NT2/D1 (cell line): ENCODE measurements at regions not wholly inside any gene's neighbourhood (a gene's known extent, or its start where the extent isn't known, plus 50 kb on each side); places are given as distances from the start of the nearest gene placed in this dataset.

ENCODE experiments used
- DNase-seq: peaks from one replicate; pipeline ENCODE4 v3.0.0-alpha.2; 2011; ENCODE audit warnings: low read depth, low spot score
- H3K27me3 ChIP-seq: 2 replicates; pipeline ENCODE4 v1.6.0; 2011; ENCODE audit warnings: mild to moderate bottlenecking; ENCODE audit not compliant: insufficient read length, insufficient read depth
- H3K36me3 ChIP-seq: 2 replicates; pipeline ENCODE4 v1.6.1; 2011; ENCODE audit warnings: mild to moderate bottlenecking, low read length, mixed read lengths; ENCODE audit not compliant: insufficient read depth, insufficient read length
- H3K4me1 ChIP-seq: 2 replicates; pipeline ENCODE4 v1.5.1; 2011; ENCODE audit not compliant: insufficient read depth, insufficient read length
- H3K4me3 ChIP-seq: 2 replicates; pipeline ENCODE4 v1.5.1; 2011; ENCODE audit warnings: low read depth; ENCODE audit not compliant: insufficient read length
- H3K9ac ChIP-seq: 2 replicates; pipeline ENCODE4 v1.6.0; 2011; ENCODE audit warnings: low read depth; ENCODE audit not compliant: insufficient read length
- H3K9me3 ChIP-seq: 2 replicates; pipeline ENCODE4 v1.5.1; 2011; ENCODE audit warnings: mild to moderate bottlenecking, low read length; ENCODE audit not compliant: insufficient read depth
- SUZ12 ChIP-seq: IDR thresholded peaks from 2 replicates; pipeline ENCODE4 v1.6.1; 2011; ENCODE audit not compliant: insufficient read length, insufficient read depth; ENCODE audit errors: extremely low read depth
- YY1 ChIP-seq: IDR thresholded peaks from 2 replicates; pipeline ENCODE4 v1.6.1; 2011; ENCODE audit not compliant: insufficient read length, insufficient read depth
- ZNF274 ChIP-seq: IDR thresholded peaks from 2 replicates; pipeline ENCODE4 v1.6.1; 2011; ENCODE audit warnings: mild to moderate bottlenecking, low read depth, low read length

DNA sequence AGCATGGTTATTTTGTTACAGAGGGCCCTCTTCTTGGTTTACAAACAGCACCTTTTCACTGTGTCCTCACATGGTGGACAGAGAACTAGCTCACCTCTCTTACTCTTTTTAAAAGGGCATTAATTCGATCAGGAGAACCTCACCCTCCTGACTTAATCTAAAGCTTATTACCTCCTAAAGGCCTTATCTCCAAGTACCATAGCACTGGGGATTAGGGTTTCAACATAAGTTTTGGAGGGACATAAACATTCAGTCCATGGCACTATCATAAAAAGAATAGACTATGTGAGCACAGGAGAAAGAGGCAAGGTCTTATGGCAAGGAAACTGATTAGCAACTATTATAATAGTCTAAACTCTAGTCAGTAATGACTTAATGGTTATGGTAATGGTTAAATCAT, 736.2 kb upstream of the ADGRB3 start:
- Histone ChIP-seq H3K9me3 (no peaks in the 10 kb centered on the region), H3K4me1 (no peaks in the 10 kb centered on the region), H3K27me3 (no peaks in the 10 kb centered on the region), H3K36me3 (no peaks in the 10 kb centered on the region), H3K9ac (no peak overlapping the region), H3K4me3 (no peak overlapping the region)
- DNase-seq, result no peak
- TF ChIP-seq SUZ12 (no peak), ZNF274 (no peak), YY1 (no peak)

GRCh38 chr6:67897998-67898607, 737.0 kb upstream of the ADGRB3 start:
- TF ChIP-seq YY1, result no peak
- no peak for TF ChIP-seq ZNF274
- TF ChIP-seq SUZ12, result no peak
- H3K4me1 ChIP-seq, result no peaks in the 10 kb centered on the region
- no peak for DNase-seq
- H3K4me3 ChIP-seq, result no peak overlapping the region
- no peak overlapping the region for H3K9ac ChIP-seq
- H3K27me3 ChIP-seq, result no peaks in the 10 kb centered on the region
- no peaks in the 10 kb centered on the region for H3K36me3 ChIP-seq
- no peaks in the 10 kb centered on the region for H3K9me3 ChIP-seq

GRCh38 chr6:67896476-67896875, 738.6 kb upstream of the ADGRB3 start:
- no peak for TF ChIP-seq ZNF274
- TF ChIP-seq SUZ12, result no peak
- TF ChIP-seq YY1, result no peak
- no peak for DNase-seq
- Histone ChIP-seq H3K9me3 (no peaks in the 10 kb centered on the region), H3K36me3 (no peaks in the 10 kb centered on the region), H3K27me3 (no peaks in the 10 kb centered on the region), H3K4me1 (no peaks in the 10 kb centered on the region), H3K4me3 (no peak overlapping the region), H3K9ac (no peak overlapping the region)

GRCh38 chr6:67889682-67889995, 745.4 kb upstream of the ADGRB3 start:
- Histone ChIP-seq H3K4me3 (no peak overlapping the region), H3K9ac (no peak overlapping the region), H3K9me3 (no peaks in the 10 kb centered on the region), H3K27me3 (no peaks in the 10 kb centered on the region), H3K4me1 (no peaks in the 10 kb centered on the region), H3K36me3 (no peaks in the 10 kb centered on the region)
- DNase-seq, result no peak
- TF ChIP-seq YY1 (no peak), SUZ12 (no peak), ZNF274 (no peak)

DNA sequence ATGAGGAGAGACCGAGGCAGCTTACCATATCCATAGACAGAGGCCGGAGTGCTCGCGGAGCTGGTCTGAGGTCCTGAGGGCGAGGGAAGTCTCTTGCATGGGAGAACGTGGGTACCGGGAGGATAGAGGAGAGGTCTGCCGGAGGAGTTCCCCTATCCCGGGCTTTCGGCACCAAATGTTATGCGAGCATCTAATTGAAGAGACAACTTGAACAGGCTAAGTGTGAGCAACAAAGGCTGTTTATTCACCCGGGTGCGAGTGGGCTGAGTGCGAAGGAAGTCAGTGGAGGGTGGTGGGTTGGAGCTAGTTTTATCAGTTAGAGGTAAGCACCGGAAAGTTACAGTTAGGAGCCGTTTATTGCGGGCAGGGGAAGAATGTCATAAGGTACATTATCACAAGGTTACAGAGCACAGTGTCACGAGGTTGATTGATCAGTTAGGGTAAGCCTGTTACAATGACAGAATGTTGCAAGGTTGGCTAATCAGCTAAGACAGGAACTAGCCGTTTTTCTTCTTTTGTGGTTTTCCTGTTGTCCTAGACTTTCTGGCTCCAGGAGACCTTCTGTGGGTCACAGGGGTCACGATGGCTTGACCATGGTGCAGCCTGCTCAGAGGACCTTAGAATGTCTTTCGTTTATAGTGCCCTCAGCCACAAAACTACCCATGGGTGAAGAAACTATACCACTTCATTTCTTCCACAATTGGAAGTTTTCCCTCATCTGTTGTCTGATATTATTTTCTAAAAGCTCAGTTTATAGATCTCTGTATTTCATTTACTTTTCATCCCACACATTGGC, 746.0 kb upstream of the ADGRB3 start:
- H3K4me1 ChIP-seq, result no peaks in the 10 kb centered on the region
- no peaks in the 10 kb centered on the region for H3K9me3 ChIP-seq
- no peak for TF ChIP-seq ZNF274
- no peak for TF ChIP-seq SUZ12
- TF ChIP-seq YY1, result no peak
- DNase-seq, result no peak
- no peaks in the 10 kb centered on the region for H3K36me3 ChIP-seq
- no peak overlapping the region for H3K4me3 ChIP-seq
- no peak overlapping the region for H3K9ac ChIP-seq
- H3K27me3 ChIP-seq, result no peaks in the 10 kb centered on the region

DNA sequence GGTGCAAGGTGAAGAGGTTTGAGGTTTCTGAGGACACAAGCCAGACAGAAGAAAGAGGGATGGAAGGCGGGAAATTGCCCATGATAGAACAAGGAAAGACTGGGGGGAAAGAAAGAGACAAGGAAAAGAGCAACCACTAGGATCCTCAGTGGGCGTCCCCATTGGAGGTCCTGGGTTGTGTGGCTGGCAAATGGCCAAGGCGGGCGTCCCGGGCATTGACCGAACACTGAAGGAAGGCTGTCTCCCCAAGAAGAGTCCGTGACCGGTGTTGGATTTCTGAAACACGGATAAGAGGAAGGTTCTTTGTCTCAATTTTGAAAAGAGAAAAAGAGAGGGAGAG, 746.6 kb upstream of the ADGRB3 start:
- no peaks in the 10 kb centered on the region for H3K27me3 ChIP-seq
- no peaks in the 10 kb centered on the region for H3K9me3 ChIP-seq
- H3K9ac ChIP-seq, result no peak overlapping the region
- H3K4me3 ChIP-seq, result no peak overlapping the region
- H3K4me1 ChIP-seq, result no peaks in the 10 kb centered on the region
- DNase-seq, result no peak
- no peak for TF ChIP-seq YY1
- TF ChIP-seq ZNF274, result no peak
- TF ChIP-seq SUZ12, result no peak
- no peaks in the 10 kb centered on the region for H3K36me3 ChIP-seq

DNA sequence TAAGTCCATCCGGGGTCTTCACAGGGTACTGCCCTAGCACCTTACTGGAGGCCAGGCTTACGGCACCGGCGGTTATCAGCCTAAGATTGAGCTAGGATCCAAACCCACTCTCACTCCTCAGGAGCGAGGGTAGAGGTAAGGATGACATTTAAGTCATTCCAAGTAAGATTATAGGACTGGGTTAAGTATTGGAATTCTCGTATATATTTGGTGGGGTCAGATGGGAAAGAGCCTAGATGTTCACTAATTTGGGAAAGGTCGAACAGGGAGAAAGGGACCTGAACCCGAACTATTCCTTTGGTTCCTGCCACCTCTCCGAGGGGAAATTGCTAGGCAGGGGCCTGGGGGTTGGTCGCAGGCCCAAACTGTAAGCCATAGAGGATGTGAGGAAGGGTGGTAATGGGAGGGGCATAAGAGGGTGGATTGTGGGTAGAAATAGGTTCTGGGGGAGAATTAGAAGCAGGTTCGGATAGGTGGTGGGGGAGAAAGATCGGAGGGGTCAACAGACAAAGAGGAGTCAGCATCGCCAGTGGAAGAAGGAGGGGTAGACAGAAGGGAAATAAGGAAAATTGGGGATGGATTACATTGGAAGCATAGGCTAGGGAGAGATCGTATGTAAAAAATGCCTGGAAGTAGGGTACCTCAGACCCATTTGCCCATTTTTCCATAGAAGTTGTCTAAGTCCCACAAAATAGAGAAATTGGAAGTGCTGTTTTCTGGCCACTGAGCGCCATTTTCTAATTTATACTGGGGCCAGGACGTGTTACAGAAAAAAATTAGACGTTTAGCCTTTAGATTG, 747.1 kb upstream of the ADGRB3 start:
- Histone ChIP-seq H3K4me1 (no peaks in the 10 kb centered on the region), H3K27me3 (no peaks in the 10 kb centered on the region), H3K9me3 (no peaks in the 10 kb centered on the region), H3K9ac (no peak overlapping the region), H3K36me3 (no peaks in the 10 kb centered on the region), H3K4me3 (no peak overlapping the region)
- TF ChIP-seq YY1 (no peak), ZNF274 (no peak), SUZ12 (no peak)
- no peak for DNase-seq
